Breast epithelium (tissue), 3 donors: ENCODE measurements at regions not wholly inside any gene's neighbourhood (a gene's known extent, or its start where the extent isn't known, plus 50 kb on each side); places are given as distances from the start of the nearest gene placed in this dataset.

Source experiments
- CTCF ChIP-seq, 3 donors: fragments of 450-650 bp; IDR thresholded peaks; one replicate each; pipeline ENCODE4 v1.5.1; 2016 to 2017; ENCODE audit warnings: antibody characterized with exemption in 3 of 3, mild to moderate bottlenecking in 3 of 3, moderate library complexity in 3 of 3
- POLR2A ChIP-seq: fragments of 450-650 bp; IDR thresholded peaks from one replicate; pipeline ENCODE4 v1.6.1; 2016; ENCODE audit warnings: antibody characterized with exemption, mild to moderate bottlenecking, moderate library complexity

DNA sequence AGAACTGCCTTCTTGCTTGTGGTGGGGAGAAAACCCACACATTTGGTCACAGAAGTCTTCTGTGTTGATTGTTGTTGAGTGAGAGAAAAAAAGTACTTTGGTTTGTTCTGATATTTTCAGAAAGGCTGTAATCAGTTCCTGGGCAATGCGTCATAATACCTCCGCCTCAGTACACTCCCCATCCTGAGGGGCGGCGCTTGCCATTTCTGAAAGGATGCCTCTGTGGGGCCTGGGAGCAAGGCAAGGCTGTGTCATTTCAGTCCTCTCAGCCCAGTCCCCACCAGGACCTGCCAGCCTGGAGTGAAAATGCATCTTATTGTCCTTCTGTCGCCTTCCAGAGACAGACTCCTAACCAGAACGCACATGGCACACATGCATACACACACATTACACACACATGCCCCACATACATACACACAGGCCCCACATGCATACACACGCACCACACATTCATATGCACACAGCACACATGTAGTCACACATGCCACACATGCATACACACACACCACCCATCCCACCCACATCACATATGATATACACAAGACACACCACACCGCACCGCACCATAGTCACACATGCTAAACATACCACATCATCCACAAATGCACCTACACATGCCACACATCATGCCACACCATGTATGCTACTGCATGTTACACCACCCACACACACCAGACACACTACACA lies 90.0 kb downstream of the CXCL12 start:
- no peak for TF ChIP-seq CTCF (IDR thresholded peaks at IDR 0.05)
- TF ChIP-seq POLR2A: no peak
